CD4-positive, alpha-beta T cell treated with Interleukin-6 at 100 ng/mL for 8 hours (primary cell): ENCODE measurements at regions not wholly inside any gene's neighbourhood (a gene's known extent, or its start where the extent isn't known, plus 50 kb on each side); places are given as distances from the start of the nearest gene placed in this dataset.

Experiments
- DNase-seq: peaks from one replicate; pipeline ENCODE4 v3.0.0-alpha.2; 2020; ENCODE audit warnings: mixed read lengths, low spot score

- DNase-seq: no peak
Observed at GRCh38 chr14:96980835-96981234, 183.7 kb downstream of the VRK1 start.

GRCh38 chr14:96986256-96987085, 189.3 kb downstream of the VRK1 start:
- no peak for DNase-seq

GRCh38 chr14:96987086-96987474, 189.9 kb downstream of the VRK1 start:
- no peak for DNase-seq

GRCh38 chr14:96987771-96988170, 190.6 kb downstream of the VRK1 start:
- no peak for DNase-seq

GRCh38 chr14:96989306-96989705, 192.1 kb downstream of the VRK1 start:
- DNase-seq: no peak

- no peak for DNase-seq
Observed at GRCh38 chr14:96991226-96991625, 194.0 kb downstream of the VRK1 start.

- DNase-seq: no peak
Observed at GRCh38 chr14:96994999-96995398, 197.8 kb downstream of the VRK1 start.

- no peak for DNase-seq
Observed at GRCh38 chr14:96997269-96997668, 200.1 kb downstream of the VRK1 start.

- DNase-seq: no peak
Observed at GRCh38 chr14:96997996-96998395, 200.8 kb downstream of the VRK1 start.

- no peak for DNase-seq
Observed at GRCh38 chr14:96999654-97000155, 202.5 kb downstream of the VRK1 start.

GRCh38 chr14:97002454-97002853, 205.3 kb downstream of the VRK1 start:
- no peak for DNase-seq

- no peak for DNase-seq
Observed at GRCh38 chr14:97005934-97006333, 208.8 kb downstream of the VRK1 start.

GRCh38 chr14:97010491-97011160, 213.4 kb downstream of the VRK1 start:
- DNase-seq: no peak

GRCh38 chr14:97013878-97014277, 216.7 kb downstream of the VRK1 start:
- DNase-seq: no peak

GRCh38 chr14:97021001-97021400, 223.8 kb downstream of the VRK1 start:
- no peak for DNase-seq

- DNase-seq: no peak
Observed at GRCh38 chr14:97021571-97022168, 224.5 kb downstream of the VRK1 start.

GRCh38 chr14:97022741-97023140, 225.6 kb downstream of the VRK1 start:
- no peak for DNase-seq

GRCh38 chr14:97023871-97024270, 226.7 kb downstream of the VRK1 start:
- DNase-seq: no peak

- DNase-seq: no peak
Observed at GRCh38 chr14:97024300-97024699, 227.1 kb downstream of the VRK1 start.

- DNase-seq: no peak
Observed at GRCh38 chr14:97025722-97026121, 228.5 kb downstream of the VRK1 start.

- DNase-seq: no peak
Observed at GRCh38 chr14:97027256-97027999, 230.2 kb downstream of the VRK1 start.

GRCh38 chr14:97028382-97028781, 231.2 kb downstream of the VRK1 start:
- no peak for DNase-seq
